ENCODE measurements at regions not wholly inside any gene's neighbourhood (a gene's known extent, or its start where the extent isn't known, plus 50 kb on each side); places are given as distances from the start of the nearest gene placed in this dataset.
"Not testable (repeated sequence)": the region's sequence is repeated elsewhere in the genome, so short reads cannot be mapped to it uniquely, and the experiment has no call there.

GRCh38 chr11:70901951-70902521, 350.3 kb downstream of the SHANK2 start:
- H3K36me3 ChIP-seq (replicated peaks in 1 of 2; ENCODE audit: control insufficient read depth in 1 of 2, insufficient read depth in 2 of 2, low read length in 1 of 2) = no peaks in the 10 kb centered on the region
- no peak overlapping the region for H3K4me2 ChIP-seq
- no peaks in the 10 kb centered on the region for H4K20me1 ChIP-seq (ENCODE audit: insufficient read depth)
- no peaks in the 10 kb centered on the region for H3F3A ChIP-seq (replicated peaks; ENCODE audit: insufficient read depth)
- no peak for TF ChIP-seq SIN3A (IDR thresholded peaks at IDR 0.05; ENCODE audit: borderline replicate concordance, low read depth, low read length)
- no peak for TF ChIP-seq EZH2phosphoT487 (IDR thresholded peaks at IDR 0.05; ENCODE audit: borderline replicate concordance, low read depth)
- no peak for TF ChIP-seq MEF2A (IDR thresholded peaks at IDR 0.05; ENCODE audit: borderline replicate concordance, low read depth)
- TF ChIP-seq ELF1 (IDR thresholded peaks at IDR 0.05) = no peak
- TF ChIP-seq GABPA (IDR thresholded peaks at IDR 0.05; ENCODE audit: low read depth) = no peak
- TF ChIP-seq FOXJ3 (CRISPR knock-in tag; IDR thresholded peaks at IDR 0.05) = no peak
- no peak for DNase-seq
- H3K79me2 ChIP-seq (ENCODE audit: insufficient read depth) = no peaks in the 10 kb centered on the region
- H2AFZ ChIP-seq (ENCODE audit: low read depth) = no peak overlapping the region
- no peaks in the 10 kb centered on the region for H3K9me2 ChIP-seq
- no peak overlapping the region for H3K27ac ChIP-seq (ENCODE audit: low read depth in 2 of 2, low read length in 1 of 2)
- no peaks in the 10 kb centered on the region for H3K9me3 ChIP-seq
- no peaks in the 10 kb centered on the region for H3K27me3 ChIP-seq (ENCODE audit: insufficient read depth)
- WGBS (ENCODE audit: low lambda C conversion rate) = 63% methylated on average over 7 of the region's 15 CpGs
- no peaks in the 10 kb centered on the region for H3K4me1 ChIP-seq (ENCODE audit: control insufficient read depth in 1 of 2, insufficient read depth in 2 of 2, low read depth in 1 of 2, low read length in 1 of 2)
- no peak overlapping the region for H3K9ac ChIP-seq
- no peak overlapping the region for H3K4me3 ChIP-seq (ENCODE audit: low read depth in 2 of 2, low read length in 1 of 2)
- CTCF ChIA-PET = interaction anchor here (1.9 kb wide), 1 partner anchor 87 kb away, joined by 10 read pairs; no protein-coding TSS in a partner anchor
- POLR2A ChIA-PET = no interaction called here

- H3K9me3 ChIP-seq; H3F3A ChIP-seq (replicated peaks; ENCODE audit: insufficient read depth); H3K36me3 ChIP-seq (replicated peaks in 1 of 2; ENCODE audit: control insufficient read depth in 1 of 2, insufficient read depth in 2 of 2, low read length in 1 of 2); H2AFZ ChIP-seq (ENCODE audit: low read depth); H4K20me1 ChIP-seq (ENCODE audit: insufficient read depth); H3K27me3 ChIP-seq (ENCODE audit: insufficient read depth); H3K4me3 ChIP-seq (ENCODE audit: low read depth in 2 of 2, low read length in 1 of 2); DNase-seq; H3K9me2 ChIP-seq; H3K9ac ChIP-seq; H3K4me2 ChIP-seq; H3K27ac ChIP-seq (ENCODE audit: low read depth in 2 of 2, low read length in 1 of 2); H3K79me2 ChIP-seq (ENCODE audit: insufficient read depth); POLR2A ChIA-PET; H3K4me1 ChIP-seq (ENCODE audit: control insufficient read depth in 1 of 2, insufficient read depth in 2 of 2, low read depth in 1 of 2, low read length in 1 of 2): not testable (repeated sequence)
- WGBS (ENCODE audit: low lambda C conversion rate) = 52% methylated on average over 7 of the region's 8 CpGs
- CTCF ChIA-PET = interaction anchor here (1.9 kb wide), 1 partner anchor 88 kb away, joined by 10 read pairs; no protein-coding TSS in a partner anchor
These were observed 349.1 kb downstream of the SHANK2 start for GRCh38 chr11:70903229-70903628.

GRCh38 chr11:70906101-70906500, 346.3 kb downstream of the SHANK2 start:
- Histone ChIP-seq H3K9me3 (no peaks in the 10 kb centered on the region), H3K4me2 (no peak overlapping the region), H3K36me3 (replicated peaks in 1 of 2; ENCODE audit: control insufficient read depth in 1 of 2, insufficient read depth in 2 of 2, low read length in 1 of 2) (no peaks in the 10 kb centered on the region), H3K79me2 (ENCODE audit: insufficient read depth) (no peaks in the 10 kb centered on the region), H3F3A (replicated peaks; ENCODE audit: insufficient read depth) (no peaks in the 10 kb centered on the region), H3K27me3 (ENCODE audit: insufficient read depth) (no peaks in the 10 kb centered on the region), H3K27ac (ENCODE audit: low read depth in 2 of 2, low read length in 1 of 2) (no peak overlapping the region), H3K4me3 (ENCODE audit: low read depth in 2 of 2, low read length in 1 of 2) (no peak overlapping the region), H2AFZ (ENCODE audit: low read depth) (no peak overlapping the region), H3K9ac (no peak overlapping the region), H3K9me2 (no peaks in the 10 kb centered on the region), H4K20me1 (ENCODE audit: insufficient read depth) (no peaks in the 10 kb centered on the region), H3K4me1 (ENCODE audit: control insufficient read depth in 1 of 2, insufficient read depth in 2 of 2, low read depth in 1 of 2, low read length in 1 of 2) (no peaks in the 10 kb centered on the region)
- WGBS (ENCODE audit: low lambda C conversion rate) = 69% methylated on average over 8 of the region's 12 CpGs
- POLR2A ChIA-PET = no interaction called here
- CTCF ChIA-PET = interaction anchor here (0.7 kb wide), 1 partner anchor 514 kb away, joined by 3 read pairs; no protein-coding TSS in a partner anchor
- no peak for TF ChIP-seq CHD2 (IDR thresholded peaks at IDR 0.05; ENCODE audit: low read length, partially characterized antibody)
- no peak for DNase-seq

All from SK-N-SH (cell line).